Endothelial cell of umbilical vein (primary cell): ENCODE measurements at regions not wholly inside any gene's neighbourhood (a gene's known extent, or its start where the extent isn't known, plus 50 kb on each side); places are given as distances from the start of the nearest gene placed in this dataset.

Source experiments
- BruUV-seq: library from RNA; stranded (reverse); fragments of 400-500 nt; replicated peaks from 2 replicates; lab custom pipeline; 2021; lab: Mats Ljungman, UMichigan
- CTCF ChIA-PET: fragments of 300-600, 350-600 bp; sonication (Branson Sonifier 250); formaldehyde crosslinking; loops from one replicate; lab custom pipeline; 2021; ENCODE audit warnings: antibody characterized with exemption, inconsistent platforms; lab: Charles Lee
- POLR2A ChIA-PET: fragments of 300-600, 350-600 bp; sonication (Branson Sonifier 250); formaldehyde crosslinking; loops from one replicate; lab custom pipeline; 2021; ENCODE audit warnings: antibody characterized with exemption, inconsistent platforms; lab: Charles Lee
- DNase-seq: peaks from one replicate; pipeline ENCODE4 v3.0.0-alpha.2; 2011; ENCODE audit warnings: low read depth, low spot score
- FAIRE-seq: peaks from 2 replicates; lab custom pipeline; 2011; peaks lifted over from hg19 to GRCh38; lab: Jason Lieb, UNC
- H2AFZ ChIP-seq: 2 replicates; pipeline ENCODE4 v1.6.0; 2012; ENCODE audit warnings: low read depth, low read length, control low read depth, inconsistent platforms
- H3K27ac ChIP-seq: 2 replicates; pipeline ENCODE4 v1.5.1; 2011; ENCODE audit warnings: low read depth, mild to moderate bottlenecking, control low read depth, low read length, moderate library complexity; ENCODE audit not compliant: insufficient read depth
- H3K27me3 ChIP-seq, 2 experiments: 2 replicates each; pipeline versions ENCODE4 v1.6.0 to v1.6.1; 2011; ENCODE audit warnings: low read length in 2 of 2, mixed read lengths in 1 of 2; ENCODE audit not compliant: control insufficient read depth in 2 of 2, insufficient read depth in 2 of 2
- H3K36me3 ChIP-seq, 2 experiments: 2 replicates in 1 of 2; 3 replicates in 1 of 2; pipeline ENCODE4 v1.5.1; 2011; ENCODE audit warnings: low read length in 2 of 2, mild to moderate bottlenecking in 1 of 2, moderate library complexity in 1 of 2; ENCODE audit not compliant: control insufficient read depth in 2 of 2, insufficient read depth in 2 of 2; ENCODE audit errors: extremely low read depth in 1 of 2
- H3K4me1 ChIP-seq: 3 replicates; pipeline ENCODE4 v1.5.1; 2011; ENCODE audit warnings: mild to moderate bottlenecking, low read length; ENCODE audit not compliant: control insufficient read depth, insufficient read depth; ENCODE audit errors: extremely low read depth
- H3K4me2 ChIP-seq: 2 replicates; pipeline ENCODE4 v1.6.1; 2011; ENCODE audit warnings: low read length, control low read depth, mixed read lengths; ENCODE audit not compliant: insufficient read depth
- H3K4me3 ChIP-seq, 3 experiments: fragments of 200-600 bp in 1 of 3; sonication (generic), shearing (Covaris generic) in 1 of 3; replicated peaks in 1 of 3; 2 replicates each; pipeline ENCODE4 v1.5.1; 2011 to 2016; ENCODE audit warnings: control low read depth in 3 of 3, low read length in 3 of 3, mild to moderate bottlenecking in 2 of 3, inconsistent platforms in 1 of 3, low read depth in 1 of 3, moderate library complexity in 1 of 3; ENCODE audit not compliant: insufficient read depth in 1 of 3
- H3K79me2 ChIP-seq: 2 replicates; pipeline ENCODE4 v1.6.0; 2012; ENCODE audit warnings: low read length, inconsistent platforms; ENCODE audit not compliant: control insufficient read depth, insufficient read depth
- H3K9ac ChIP-seq: replicated peaks from 2 replicates; pipeline ENCODE3; 2011; ENCODE audit warnings: low read length, control low read depth; ENCODE audit not compliant: insufficient read depth; ENCODE audit errors: extremely low read depth
- H3K9me1 ChIP-seq: replicated peaks from 3 replicates; pipeline ENCODE4 v1.6.0; 2011; ENCODE audit warnings: mild to moderate bottlenecking, low read length; ENCODE audit not compliant: control insufficient read depth, insufficient read depth; ENCODE audit errors: extremely low read depth
- H3K9me3 ChIP-seq: replicated peaks from 2 replicates; pipeline ENCODE4 v1.5.1; 2012; ENCODE audit warnings: low read length, inconsistent platforms; ENCODE audit not compliant: control insufficient read depth, insufficient read depth
- H4K20me1 ChIP-seq: replicated peaks from 2 replicates; pipeline ENCODE3; 2011; ENCODE audit warnings: mild to moderate bottlenecking, low read length; ENCODE audit not compliant: control insufficient read depth, insufficient read depth; ENCODE audit errors: extremely low read depth
- CTCF ChIP-seq, 2 donors: IDR thresholded peaks; 1 replicate in 1 of 2; 2 replicates in 1 of 2; pipeline ENCODE4 v1.5.1; 2011; ENCODE audit warnings: low read length in 2 of 2, mild to moderate bottlenecking in 2 of 2, moderate library complexity in 2 of 2, control low read depth in 1 of 2, inconsistent platforms in 1 of 2, low read depth in 1 of 2; ENCODE audit not compliant: insufficient read depth in 1 of 2; ENCODE audit errors: extremely low read depth in 1 of 2
- EZH2 ChIP-seq: IDR thresholded peaks from 2 replicates; pipeline ENCODE4 v1.6.1; 2012; ENCODE audit warnings: borderline replicate concordance, low read depth, mild to moderate bottlenecking, moderate library complexity, low read length, inconsistent platforms; ENCODE audit not compliant: severe bottlenecking
- FOS ChIP-seq: IDR thresholded peaks from 2 replicates; pipeline ENCODE4 v1.6.1; 2011; ENCODE audit warnings: mild to moderate bottlenecking, low read length, moderate library complexity, borderline replicate concordance; ENCODE audit not compliant: insufficient read depth
- GATA2 ChIP-seq: IDR thresholded peaks from 2 replicates; pipeline ENCODE4 v1.7.0; 2011; ENCODE audit warnings: low read depth, mild to moderate bottlenecking, moderate library complexity, mixed read lengths, low read length; ENCODE audit not compliant: insufficient read length, insufficient read depth
- JUN ChIP-seq: IDR thresholded peaks from 2 replicates; pipeline ENCODE4 v1.6.1; 2011; ENCODE audit warnings: borderline replicate concordance, low read depth; ENCODE audit not compliant: insufficient read length, insufficient read depth
- MAX ChIP-seq: IDR thresholded peaks from 2 replicates; pipeline ENCODE4 v1.6.1; 2011; ENCODE audit not compliant: insufficient read depth, insufficient read length
- MYC ChIP-seq: IDR thresholded peaks from one replicate; pipeline ENCODE4 v1.6.1; 2011; ENCODE audit warnings: mild to moderate bottlenecking, low read depth, low read length
- POLR2A ChIP-seq: IDR thresholded peaks from 2 replicates; pipeline ENCODE4 v1.6.1; 2012; ENCODE audit warnings: low read depth, mild to moderate bottlenecking, control low read depth, low read length
- POLR2AphosphoS5 ChIP-seq: IDR thresholded peaks from 2 replicates; pipeline ENCODE4 v1.6.1; 2012; ENCODE audit warnings: low read depth, mild to moderate bottlenecking, control low read depth, low read length, moderate library complexity; ENCODE audit not compliant: insufficient read depth
- dilution Hi-C: fragments of 300-500 bp; cut with MboI; formaldehyde crosslinking; loops from one replicate; pipeline ENCODE4 v1.15.0; 2019; ENCODE audit warnings: low sequenced_read_pairs; ENCODE audit not compliant: extremely low pct_ligation_motif_present
- intact Hi-C: fragments of 100-400 bp; cut with micrococcal nuclease; formaldehyde crosslinking; loops from one replicate; pipeline ENCODE4 v1.10.0; 2022

GRCh38 chr18:72436401-72436800 lies 107.7 kb downstream of the CBLN2 start:
- Histone ChIP-seq H3K9me3 (no peaks in the 10 kb centered on the region), H3K9me1 (no peaks in the 10 kb centered on the region), H3K4me1 (no peaks in the 10 kb centered on the region), H3K79me2 (no peaks in the 10 kb centered on the region), H3K9ac (no peak overlapping the region), H3K27me3 (no peaks in the 10 kb centered on the region), H3K4me2 (no peak overlapping the region), H3K36me3 (no peaks in the 10 kb centered on the region), H3K4me3 (no peak overlapping the region), H4K20me1 (no peaks in the 10 kb centered on the region), H3K27ac (no peak overlapping the region), H2AFZ (no peak overlapping the region)
- TF ChIP-seq GATA2: no peak
- no peak for TF ChIP-seq MAX
- TF ChIP-seq EZH2: no peak
- TF ChIP-seq POLR2A: no peak
- no peak for TF ChIP-seq MYC
- TF ChIP-seq FOS: no peak
- TF ChIP-seq JUN: no peak
- no peak for TF ChIP-seq CTCF (IDR thresholded peaks at IDR 0.05; ENCODE audit: extremely low read depth in 1 of 2, insufficient read depth in 1 of 2, low read depth in 1 of 2, low read length in 2 of 2)
- TF ChIP-seq POLR2AphosphoS5: no peak
- CTCF ChIA-PET: no interaction called here
- no peak for FAIRE-seq
- dilution Hi-C loops: no loop called here
- POLR2A ChIA-PET: no interaction called here
- no TSS peak for BruUV-seq
- DNase-seq: no peak
- intact Hi-C loops: no loop called here
